GM11168 (cell line): ENCODE measurements at regions not wholly inside any gene's neighbourhood (a gene's known extent, or its start where the extent isn't known, plus 50 kb on each side); places are given as distances from the start of the nearest gene placed in this dataset.

Source experiments
- in situ Hi-C: fragments of 300-500 bp; cut with MboI; formaldehyde crosslinking; loops from one replicate; pipeline ENCODE4 v1.12.0; 2022; ENCODE audit warnings: low sequenced_read_pairs; ENCODE audit not compliant: unreplicated experiment

DNA sequence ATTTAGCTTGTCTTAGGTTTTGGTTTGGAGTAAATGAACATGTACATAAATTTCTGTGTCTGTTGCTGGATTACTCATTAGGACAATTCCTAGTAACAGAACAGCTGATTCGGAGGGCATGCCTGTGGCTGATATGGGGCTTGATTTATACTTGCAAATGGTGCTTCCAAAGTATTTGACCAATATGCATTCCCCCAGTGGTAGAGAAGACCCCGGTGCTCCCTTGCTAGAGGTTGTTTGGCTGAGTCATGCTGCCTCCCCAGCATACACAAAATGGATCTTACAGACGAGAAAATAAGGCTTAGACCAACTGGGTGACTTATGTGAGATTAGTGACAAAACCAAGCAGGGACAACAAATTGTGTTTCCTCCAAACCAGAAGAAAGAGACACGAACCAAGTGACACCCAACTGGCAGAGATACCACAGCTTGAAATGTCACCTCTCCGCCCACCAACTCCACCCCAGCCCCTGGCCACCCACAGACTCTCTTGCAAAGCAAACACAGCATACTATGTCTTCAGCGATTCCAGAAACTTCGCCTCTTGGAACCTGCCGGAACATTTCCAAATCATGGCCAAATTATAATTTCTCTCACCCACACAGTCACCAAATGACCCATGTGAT is 75.9 kb upstream of the ETS2 start:
- in situ Hi-C loops: loop anchor here (10.0 kb wide), 1 partner anchor 395 kb away; no protein-coding TSS in a partner anchor

DNA sequence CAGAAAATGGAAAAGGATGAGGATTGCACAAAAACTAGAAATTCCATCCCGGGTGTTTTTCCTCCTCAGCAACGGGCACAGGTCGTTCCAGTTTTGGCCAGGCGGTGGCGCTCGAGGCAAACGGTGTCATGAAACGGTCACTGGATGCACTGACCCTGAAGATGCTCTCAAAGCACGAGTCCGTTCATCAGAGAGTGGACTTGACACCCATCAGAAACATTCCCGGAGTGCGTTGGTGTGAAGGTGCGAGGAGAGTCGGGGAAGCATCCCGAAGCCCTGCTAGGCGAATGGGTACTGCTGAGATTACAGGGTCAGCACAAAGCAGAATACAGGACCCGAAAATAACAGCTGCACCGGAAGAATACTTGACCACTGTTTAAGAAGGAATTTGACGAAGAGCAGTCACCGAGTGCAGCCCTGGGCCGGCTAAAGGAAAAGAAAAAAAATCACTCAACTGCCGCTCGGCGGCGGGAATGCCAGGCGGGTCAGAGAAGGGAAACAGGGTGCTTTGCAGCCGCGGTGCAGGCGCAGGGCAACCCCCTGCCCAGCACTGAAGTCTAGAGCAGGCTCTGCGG is 71.7 kb upstream of the ETS2 start:
- in situ Hi-C loops: no loop called here

DNA sequence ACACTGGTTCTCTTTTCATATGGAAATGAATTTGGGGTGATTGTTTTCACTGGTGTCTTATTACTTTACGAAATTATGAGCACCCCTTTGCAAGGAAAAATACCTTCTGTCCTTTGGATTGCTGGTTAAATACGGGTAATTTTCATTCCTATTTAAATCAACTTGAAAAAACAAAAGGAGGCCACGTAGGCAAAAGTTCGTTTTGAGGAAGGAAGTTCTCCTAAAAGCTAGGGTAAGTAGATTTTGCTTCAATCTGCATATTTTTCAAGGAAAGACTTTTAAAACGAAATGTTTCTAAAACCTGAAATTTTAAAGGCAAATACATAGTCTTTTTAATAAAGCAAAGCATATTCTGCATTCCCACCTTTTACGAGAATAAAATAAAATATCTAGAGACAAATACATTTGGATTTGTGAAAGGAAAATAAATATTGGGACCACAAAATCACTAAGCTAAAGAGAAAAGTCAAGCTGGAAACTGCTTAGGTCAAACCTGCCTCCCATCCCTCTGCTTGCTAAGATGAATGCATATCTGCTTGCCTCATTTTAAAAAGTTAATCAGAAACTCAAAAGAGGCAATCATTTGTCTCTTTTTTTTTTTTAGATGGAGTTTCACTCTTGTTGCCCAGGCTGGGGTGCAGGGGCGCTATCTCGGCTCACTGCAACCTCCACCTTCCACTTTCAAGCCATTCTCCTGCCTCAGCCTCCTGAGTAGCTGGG is 70.9 kb upstream of the ETS2 start:
- in situ Hi-C loops: no loop called here

DNA sequence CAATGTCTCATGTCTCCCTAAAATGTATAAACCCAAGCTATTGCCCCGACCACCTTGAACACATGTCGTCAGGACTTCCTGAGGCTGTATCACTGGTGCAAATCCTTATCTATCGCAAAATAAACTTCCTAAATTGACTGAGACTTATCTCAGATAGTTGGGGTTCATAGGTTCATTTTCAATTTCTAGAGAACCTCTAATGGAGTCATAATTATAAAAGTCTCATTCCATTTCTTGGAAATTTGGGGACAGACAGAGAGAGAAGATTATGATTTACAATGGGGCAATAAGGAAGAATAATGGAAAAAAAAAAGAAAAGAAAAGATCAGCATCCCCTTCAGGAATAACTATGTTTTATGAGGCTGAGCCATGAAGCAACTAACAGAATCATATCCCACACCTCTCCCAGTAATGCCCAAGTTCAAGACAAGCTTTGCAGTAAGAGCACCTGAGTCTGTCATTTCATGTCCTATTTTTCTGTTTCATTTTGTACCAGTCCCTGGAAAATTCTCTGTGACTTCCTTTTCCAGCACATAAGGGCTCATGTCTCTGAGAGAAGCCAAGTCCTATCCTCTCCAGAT is 70.0 kb upstream of the ETS2 start:
- in situ Hi-C loops: no loop called here

DNA sequence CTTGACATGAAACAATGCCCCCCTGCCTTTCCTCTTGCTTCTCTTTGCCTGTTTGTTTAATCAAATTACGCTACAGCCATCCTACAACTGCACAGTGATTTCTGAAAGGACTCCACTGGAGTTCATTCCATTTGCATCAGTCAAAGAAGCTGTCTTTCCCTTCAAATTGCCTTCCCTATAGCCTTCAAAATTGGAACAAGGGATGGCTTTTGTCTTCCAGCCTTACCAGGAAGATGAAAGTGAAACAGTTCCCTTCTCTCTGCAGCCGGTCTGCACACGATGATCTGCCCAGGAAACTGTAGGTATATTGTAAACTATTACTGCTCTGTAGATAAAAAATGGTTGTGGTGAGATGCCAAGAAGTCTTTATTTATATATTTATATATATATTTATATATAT is 65.6 kb upstream of the ETS2 start:
- in situ Hi-C loops: no loop called here

DNA sequence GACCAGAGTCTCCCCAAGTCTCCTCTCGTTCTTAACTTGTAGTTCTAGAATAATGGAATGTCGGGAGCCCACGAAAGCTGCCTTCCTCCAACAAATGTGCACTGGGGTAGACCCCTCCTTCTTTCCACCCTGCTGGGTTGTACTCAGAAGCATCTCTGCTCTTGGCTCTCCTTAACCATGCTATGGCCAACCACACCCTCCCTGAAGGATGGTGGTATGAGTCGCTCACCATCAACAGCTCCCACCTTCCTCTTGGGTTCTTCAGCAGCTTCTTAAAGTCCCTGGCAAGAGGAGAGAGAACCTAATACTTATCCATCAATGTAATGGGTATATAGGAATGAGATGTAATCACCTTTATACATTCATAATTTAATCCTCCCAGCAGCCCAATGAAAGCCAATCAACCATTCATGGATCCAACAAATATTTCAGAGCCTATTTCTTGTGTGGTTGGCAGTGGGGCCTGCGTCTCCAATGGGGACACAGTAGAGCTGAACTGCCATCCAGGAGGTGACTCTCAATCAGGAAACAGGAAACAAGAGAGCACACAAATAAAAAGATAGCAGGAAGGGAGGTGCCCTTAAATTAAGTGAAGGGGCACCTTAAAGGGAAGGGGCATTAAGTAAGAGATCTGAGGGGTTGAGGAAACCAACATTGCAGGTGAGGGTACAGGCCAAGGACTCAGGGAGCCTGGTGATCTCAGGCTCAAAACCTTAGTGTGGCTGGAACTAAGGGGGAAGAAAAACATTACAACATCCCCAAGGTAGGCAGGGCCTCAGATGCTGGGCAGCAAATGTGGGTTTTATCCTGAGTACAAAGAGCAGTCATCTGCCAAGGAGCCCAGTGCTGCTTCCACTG is 64.4 kb upstream of the ETS2 start:
- in situ Hi-C loops: no loop called here

DNA sequence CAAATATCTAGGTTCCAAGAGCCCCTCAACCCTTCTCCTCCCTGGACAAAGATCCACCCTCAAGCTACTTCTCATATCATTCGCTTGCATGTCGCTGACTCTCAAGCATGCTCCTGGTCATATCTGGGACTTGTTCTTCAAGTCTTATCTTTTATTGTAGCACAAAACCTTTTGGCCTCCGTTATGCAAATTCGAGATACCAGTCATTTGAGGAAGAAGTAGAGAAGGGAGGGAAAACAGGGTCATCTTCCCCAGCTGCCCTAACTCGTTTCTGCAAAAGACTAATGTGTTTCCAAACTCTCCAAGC is 63.8 kb upstream of the ETS2 start:
- in situ Hi-C loops: no loop called here

DNA sequence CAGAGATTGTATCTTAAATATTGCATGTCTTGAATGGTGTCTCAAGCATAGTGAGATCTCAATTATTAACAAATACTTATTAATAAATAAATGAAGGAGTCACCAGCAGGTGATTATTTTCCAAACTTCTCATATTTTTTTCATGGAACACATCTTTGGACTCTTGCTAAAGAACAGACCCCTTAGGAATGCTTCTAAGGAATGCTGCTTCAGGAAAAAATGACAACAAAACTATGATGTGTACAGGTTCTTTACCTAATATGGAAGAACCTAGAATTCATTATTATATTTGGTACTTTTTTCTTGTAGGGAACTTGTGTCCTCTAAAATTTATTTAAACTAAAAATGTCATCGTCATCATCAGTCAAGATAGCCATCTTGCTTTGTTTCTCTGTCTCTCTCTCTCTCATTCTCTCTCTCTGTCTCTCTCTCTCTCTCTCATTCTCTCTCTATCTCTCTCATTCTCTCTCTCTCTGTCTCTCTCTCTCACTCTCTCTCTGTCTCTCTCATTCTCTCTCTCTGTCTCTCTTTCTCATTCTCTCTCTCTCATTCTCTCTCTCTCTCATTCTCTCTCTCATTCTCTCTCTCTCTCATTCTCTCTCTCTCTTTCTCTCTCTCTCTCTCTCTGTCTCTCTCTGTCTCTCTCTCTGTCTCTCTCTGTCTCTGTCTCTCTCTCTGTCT is 63.0 kb upstream of the ETS2 start:
- in situ Hi-C loops: no loop called here

DNA sequence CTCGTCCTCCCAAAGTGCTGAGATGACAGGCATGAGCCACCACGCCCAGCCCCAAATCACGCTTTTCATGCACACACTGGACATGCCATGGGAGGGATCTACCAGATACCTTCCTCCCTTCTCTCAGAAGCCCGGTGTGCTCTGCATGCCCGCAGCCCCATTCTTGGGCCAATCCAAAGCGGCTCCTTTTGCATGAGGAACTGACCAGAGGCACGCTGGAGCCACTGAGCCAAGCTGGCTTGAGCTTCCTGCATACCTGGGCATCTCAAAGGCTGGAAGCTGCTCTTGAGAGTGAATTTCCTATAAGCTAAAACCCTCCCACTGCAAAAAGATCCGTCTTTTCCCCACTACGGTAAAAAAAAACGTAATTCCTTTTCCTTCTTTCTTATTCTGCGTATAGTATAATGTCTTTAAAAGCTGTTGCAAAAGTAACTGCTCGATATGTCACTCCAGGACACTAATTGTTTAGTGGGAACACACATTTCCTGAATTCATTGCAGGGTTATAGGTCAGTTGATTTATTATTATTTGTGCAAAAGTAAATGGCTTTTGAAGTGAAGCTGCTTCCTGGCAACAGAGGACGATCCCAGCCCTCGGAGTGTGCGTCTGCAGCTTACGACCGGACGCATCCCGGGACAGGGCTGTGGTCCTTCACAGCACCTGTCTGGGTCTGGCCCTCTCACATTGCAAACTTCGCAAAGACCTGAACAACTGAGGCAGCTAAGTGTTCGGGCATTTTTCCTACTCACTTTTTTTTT is 61.8 kb upstream of the ETS2 start:
- in situ Hi-C loops: no loop called here

DNA sequence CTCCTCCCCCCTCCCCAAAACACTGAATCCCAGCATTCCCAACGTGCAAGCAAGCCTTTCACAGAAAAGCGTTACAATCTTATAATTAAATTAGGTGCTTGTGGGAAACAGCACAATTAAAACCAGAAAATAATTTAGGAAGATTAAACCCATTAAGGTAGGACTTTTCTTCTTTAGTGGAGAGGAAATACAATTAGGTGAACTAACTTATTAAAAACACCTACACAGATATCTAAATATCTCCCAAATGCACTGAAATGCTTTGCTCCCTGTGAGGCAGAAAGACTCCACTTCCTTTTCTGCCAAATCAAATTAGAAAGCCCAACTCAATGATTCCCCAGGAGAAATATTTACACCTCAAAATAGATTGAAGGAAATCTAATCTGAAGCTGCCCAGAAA is 60.9 kb upstream of the ETS2 start:
- in situ Hi-C loops: no loop called here

DNA sequence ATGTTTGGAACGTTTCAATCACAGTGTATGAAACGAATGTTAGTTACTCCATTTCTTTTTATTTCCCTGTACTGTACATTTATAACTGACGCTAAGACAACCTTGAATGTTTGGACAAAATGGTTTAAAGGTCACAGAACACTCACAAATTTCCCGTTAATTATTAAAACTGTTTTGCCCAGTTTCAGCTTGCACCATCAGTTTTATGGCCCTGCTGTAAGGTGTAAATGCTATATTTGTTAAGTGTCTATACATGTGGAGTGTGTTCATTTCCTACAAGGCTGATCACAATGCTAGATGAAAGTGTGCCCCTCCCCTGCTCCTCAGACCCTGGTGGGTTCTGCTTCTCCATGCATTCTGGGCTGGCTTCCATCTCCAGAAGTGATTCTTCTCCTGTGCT is 57.9 kb upstream of the ETS2 start:
- in situ Hi-C loops: no loop called here

DNA sequence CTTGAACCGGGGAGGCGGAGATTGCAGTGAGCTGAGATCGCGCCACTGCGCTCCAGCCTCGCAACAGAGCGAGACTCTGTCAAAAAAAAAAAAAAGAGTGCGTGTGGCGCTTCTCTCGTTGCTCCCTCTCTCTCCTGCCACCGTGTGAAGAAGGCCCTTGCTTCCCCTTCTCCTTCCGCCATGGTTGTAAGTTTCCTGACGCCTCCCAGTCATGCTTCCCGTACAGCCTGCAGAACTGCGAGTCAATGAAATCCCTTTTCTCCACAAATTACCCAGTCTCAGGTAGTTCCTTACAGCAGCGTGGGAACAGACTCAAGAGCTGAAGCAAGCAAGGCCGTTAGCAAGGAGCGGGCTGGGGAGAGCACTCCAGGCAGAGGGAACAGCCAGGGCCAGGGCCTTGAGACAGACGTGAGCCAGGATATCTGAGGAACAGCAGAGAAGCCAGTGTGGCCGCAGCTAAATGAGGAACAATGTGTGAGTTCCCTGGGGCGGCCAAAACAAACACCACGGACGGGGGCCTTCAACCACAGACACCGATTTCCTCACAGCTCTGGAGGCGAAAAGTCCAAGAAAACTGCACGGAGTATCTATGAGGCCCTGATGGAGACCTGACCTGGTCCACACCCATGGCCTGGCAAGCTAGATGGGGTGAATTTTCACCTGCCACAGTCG is 54.2 kb upstream of the ETS2 start:
- in situ Hi-C loops: no loop called here

DNA sequence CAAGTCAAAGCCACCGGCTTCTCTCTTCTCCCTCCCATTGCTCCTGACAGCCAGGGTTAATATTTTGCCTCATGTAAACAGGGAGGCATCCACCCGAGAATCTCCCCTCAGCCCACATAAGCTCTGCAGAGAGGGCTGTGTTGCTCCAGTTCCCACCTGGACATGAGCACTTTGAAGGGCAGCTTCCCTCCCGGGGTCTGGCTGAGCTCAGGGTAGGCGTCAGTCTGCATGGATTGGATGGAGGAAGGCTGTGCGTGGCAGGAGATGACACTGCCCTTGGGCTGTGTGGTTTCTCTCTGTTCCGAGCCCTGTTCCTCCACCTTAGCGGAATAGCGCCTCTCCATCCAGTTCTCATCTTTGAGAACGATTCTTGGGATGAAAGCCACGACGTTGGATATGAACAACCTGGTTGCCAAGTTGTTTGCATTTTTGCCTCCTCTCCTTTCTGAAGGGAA is 53.7 kb upstream of the ETS2 start:
- in situ Hi-C loops: no loop called here

DNA sequence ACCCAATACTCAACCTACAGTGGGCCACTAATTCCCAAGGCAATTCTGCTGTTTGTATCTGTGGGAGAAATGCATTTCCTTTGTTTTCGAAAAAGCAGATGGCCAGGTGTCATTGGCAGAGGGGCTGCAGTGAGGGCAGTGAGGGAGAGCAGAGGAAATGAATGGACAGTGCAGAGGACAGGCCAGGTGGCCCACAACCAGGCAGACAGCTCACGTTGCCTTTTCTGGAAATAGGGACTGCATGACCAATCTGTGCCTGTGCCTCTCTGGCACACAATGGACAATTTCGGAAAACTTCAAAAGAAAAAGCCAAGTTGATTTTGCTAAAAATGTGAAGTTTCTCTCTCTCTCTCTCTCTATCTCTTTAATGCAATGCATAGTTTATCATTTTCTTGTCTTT is 52.6 kb upstream of the ETS2 start:
- in situ Hi-C loops: no loop called here

DNA sequence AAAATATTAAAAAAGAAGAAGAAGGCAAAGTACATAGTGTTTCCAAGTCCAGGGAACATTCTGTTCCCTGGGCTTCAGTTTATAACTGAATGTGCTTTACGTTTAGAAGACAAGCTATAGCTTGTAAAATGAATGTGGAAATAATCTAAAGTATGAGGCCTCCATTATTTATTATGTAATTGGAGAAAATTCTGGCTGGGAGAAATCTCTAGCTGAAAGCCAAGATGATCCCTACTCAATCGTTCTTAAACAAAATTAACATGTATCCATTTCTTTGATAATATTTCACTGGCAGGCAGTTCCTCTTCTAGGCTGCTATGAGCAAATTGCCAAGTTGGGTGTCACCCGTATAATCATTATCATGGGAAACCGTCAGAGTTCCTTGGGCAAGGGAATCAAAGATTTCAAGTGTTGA is 52.2 kb upstream of the ETS2 start:
- in situ Hi-C loops: no loop called here
